Transverse colon (tissue), 4 donors: ENCODE measurements at regions not wholly inside any gene's neighbourhood (a gene's known extent, or its start where the extent isn't known, plus 50 kb on each side); places are given as distances from the start of the nearest gene placed in this dataset.

Source experiments
- CTCF ChIP-seq, 5 experiments: fragments of 200-600 bp in 3 of 5; fragments of 450-650 bp in 2 of 5; sonication (generic) in 3 of 5; IDR thresholded peaks; 1 replicate in 2 of 5; 2 replicates in 3 of 5; pipeline ENCODE4 v1.5.1; 2016 to 2017; ENCODE audit warnings: antibody characterized with exemption in 5 of 5, inconsistent platforms in 3 of 5, mild to moderate bottlenecking in 2 of 5, moderate library complexity in 1 of 5
- EP300 ChIP-seq: sonication (generic); formaldehyde crosslinking; IDR thresholded peaks from one replicate; pipeline ENCODE4 v1.6.1; 2017; ENCODE audit warnings: antibody characterized with exemption, low read depth
- POLR2A ChIP-seq: fragments of 450-650 bp; IDR thresholded peaks from one replicate; pipeline ENCODE4 v1.6.1; 2016; ENCODE audit warnings: antibody characterized with exemption, mild to moderate bottlenecking, moderate library complexity
- POLR2AphosphoS5 ChIP-seq, 3 donors: sonication (generic); formaldehyde crosslinking; IDR thresholded peaks; one replicate each; pipeline ENCODE4 v1.6.1; 2016; ENCODE audit warnings: antibody characterized with exemption in 3 of 3

GRCh38 chr22:49306632-49307480 lies 520.8 kb downstream of the BRD1 start:
- TF ChIP-seq CTCF (IDR thresholded peaks at IDR 0.05) (no peak), POLR2A (no peak), EP300 (no peak), POLR2AphosphoS5 (IDR thresholded peaks at IDR 0.05) (no peak)
